ENCODE measurements at regions not wholly inside any gene's neighbourhood (a gene's known extent, or its start where the extent isn't known, plus 50 kb on each side); places are given as distances from the start of the nearest gene placed in this dataset.

DNA sequence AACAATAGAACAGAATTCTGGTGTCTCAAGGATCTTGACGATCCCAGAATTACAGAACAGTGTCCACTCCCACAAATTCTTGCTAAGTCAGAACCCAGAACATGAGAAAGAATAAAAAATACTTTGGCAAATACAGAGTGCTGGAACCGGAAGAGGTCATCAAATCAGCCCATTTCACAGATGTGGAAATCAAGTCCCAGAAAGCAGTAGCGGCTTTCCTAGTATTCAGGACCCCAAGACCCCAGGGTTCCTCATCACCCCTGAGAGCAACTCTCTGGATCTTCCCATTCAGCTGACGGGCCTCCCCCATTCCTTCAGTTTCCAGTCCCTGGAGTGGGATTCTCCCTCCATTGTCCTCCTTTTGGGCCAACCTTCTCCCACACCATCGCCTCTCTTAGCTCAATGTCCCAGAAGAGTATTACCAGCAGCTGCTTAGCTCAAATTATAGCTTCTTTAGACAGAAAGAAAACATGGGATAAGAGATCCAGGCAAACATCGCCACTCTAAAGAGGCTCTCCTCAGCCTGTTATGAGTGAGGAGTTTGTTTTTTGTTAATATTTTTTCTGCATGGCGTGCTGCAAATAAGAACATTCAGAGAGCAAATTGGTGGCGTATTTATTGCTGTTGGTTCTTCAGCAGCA lies 268.3 kb downstream of the MN1 start:
- TF ChIP-seq POLR2AphosphoS5 (IDR thresholded peaks at IDR 0.05; ENCODE audit: low read depth, low read length), result no peak
- no peak for TF ChIP-seq SIN3A (IDR thresholded peaks at IDR 0.05; ENCODE audit: borderline replicate concordance, insufficient read depth, low read length)
- no peak for TF ChIP-seq TAF1 (IDR thresholded peaks at IDR 0.05; ENCODE audit: borderline replicate concordance, insufficient read depth, low read length)
- TF ChIP-seq, protein P1, sequence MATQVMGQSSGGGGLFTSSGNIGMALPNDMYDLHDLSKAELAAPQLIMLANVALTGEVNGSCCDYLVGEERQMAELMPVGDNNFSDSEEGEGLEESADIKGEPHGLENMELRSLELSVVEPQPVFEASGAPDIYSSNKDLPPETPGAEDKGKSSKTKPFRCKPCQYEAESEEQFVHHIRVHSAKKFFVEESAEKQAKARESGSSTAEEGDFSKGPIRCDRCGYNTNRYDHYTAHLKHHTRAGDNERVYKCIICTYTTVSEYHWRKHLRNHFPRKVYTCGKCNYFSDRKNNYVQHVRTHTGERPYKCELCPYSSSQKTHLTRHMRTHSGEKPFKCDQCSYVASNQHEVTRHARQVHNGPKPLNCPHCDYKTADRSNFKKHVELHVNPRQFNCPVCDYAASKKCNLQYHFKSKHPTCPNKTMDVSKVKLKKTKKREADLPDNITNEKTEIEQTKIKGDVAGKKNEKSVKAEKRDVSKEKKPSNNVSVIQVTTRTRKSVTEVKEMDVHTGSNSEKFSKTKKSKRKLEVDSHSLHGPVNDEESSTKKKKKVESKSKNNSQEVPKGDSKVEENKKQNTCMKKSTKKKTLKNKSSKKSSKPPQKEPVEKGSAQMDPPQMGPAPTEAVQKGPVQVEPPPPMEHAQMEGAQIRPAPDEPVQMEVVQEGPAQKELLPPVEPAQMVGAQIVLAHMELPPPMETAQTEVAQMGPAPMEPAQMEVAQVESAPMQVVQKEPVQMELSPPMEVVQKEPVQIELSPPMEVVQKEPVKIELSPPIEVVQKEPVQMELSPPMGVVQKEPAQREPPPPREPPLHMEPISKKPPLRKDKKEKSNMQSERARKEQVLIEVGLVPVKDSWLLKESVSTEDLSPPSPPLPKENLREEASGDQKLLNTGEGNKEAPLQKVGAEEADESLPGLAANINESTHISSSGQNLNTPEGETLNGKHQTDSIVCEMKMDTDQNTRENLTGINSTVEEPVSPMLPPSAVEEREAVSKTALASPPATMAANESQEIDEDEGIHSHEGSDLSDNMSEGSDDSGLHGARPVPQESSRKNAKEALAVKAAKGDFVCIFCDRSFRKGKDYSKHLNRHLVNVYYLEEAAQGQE (IDR thresholded peaks at IDR 0.05; ENCODE audit: insufficient read depth in 1 of 2, low read depth in 2 of 2, low read length in 2 of 2), result no peak
- TF ChIP-seq FOXP2 (optimal IDR thresholded peaks at IDR 0.05; ENCODE audit: borderline replicate concordance, extremely low read depth, extremely low read length, insufficient read depth), result no peak

DNA sequence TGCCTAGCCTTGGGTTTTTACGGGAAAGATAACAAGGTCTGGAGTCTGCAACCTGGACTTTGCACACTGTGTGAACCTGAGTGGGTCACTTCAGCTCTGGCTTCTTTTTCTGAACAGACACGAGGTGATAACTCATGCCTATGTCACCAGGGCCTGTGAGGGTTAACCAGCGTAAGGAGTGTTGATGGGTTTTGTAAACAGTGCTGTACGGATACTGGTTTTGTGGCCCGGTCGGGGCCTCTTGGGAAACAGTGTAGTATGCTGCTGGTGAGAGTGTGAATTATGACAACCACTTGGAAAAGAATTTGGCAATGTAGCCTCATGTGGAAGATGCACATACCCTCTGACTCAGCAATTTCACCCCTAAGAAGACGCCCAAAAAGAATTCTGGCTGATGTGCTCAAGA lies 266.8 kb downstream of the MN1 start:
- no peak for TF ChIP-seq FOXP2 (optimal IDR thresholded peaks at IDR 0.05; ENCODE audit: borderline replicate concordance, extremely low read depth, extremely low read length, insufficient read depth)
- TF ChIP-seq TAF1 (IDR thresholded peaks at IDR 0.05; ENCODE audit: borderline replicate concordance, insufficient read depth, low read length), result no peak
- no peak for TF ChIP-seq POLR2AphosphoS5 (IDR thresholded peaks at IDR 0.05; ENCODE audit: low read depth, low read length)
- TF ChIP-seq SIN3A (IDR thresholded peaks at IDR 0.05; ENCODE audit: borderline replicate concordance, insufficient read depth, low read length), result no peak
- TF ChIP-seq, protein P1 (IDR thresholded peaks at IDR 0.05; ENCODE audit: insufficient read depth in 1 of 2, low read depth in 2 of 2, low read length in 2 of 2), result no peak

DNA sequence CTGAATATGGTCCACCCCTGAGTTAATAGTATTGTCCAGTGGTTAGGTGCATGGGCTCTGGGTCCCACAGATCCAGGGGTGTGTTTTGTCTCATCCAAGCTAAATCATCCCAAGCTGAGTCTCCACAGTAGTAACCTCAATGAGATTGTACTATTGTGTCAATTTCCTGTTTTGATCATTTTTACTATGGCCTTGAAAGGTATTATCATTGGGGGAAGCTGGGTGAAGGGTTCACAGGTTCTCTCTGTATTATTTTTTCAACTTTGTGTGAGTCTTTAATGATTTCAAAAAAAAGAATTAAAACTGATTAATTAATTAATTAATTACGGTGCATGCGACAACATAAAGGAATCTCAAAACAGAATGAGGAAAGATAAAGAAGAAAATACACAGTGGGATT lies 266.1 kb downstream of the MN1 start:
- TF ChIP-seq SIN3A (IDR thresholded peaks at IDR 0.05; ENCODE audit: borderline replicate concordance, insufficient read depth, low read length) (no peak), TAF1 (IDR thresholded peaks at IDR 0.05; ENCODE audit: borderline replicate concordance, insufficient read depth, low read length) (no peak), POLR2AphosphoS5 (IDR thresholded peaks at IDR 0.05; ENCODE audit: low read depth, low read length) (no peak), FOXP2 (optimal IDR thresholded peaks at IDR 0.05; ENCODE audit: borderline replicate concordance, extremely low read depth, extremely low read length, insufficient read depth) (no peak)
- TF ChIP-seq, protein P1 (IDR thresholded peaks at IDR 0.05; ENCODE audit: insufficient read depth in 1 of 2, low read depth in 2 of 2, low read length in 2 of 2), result no peak

DNA sequence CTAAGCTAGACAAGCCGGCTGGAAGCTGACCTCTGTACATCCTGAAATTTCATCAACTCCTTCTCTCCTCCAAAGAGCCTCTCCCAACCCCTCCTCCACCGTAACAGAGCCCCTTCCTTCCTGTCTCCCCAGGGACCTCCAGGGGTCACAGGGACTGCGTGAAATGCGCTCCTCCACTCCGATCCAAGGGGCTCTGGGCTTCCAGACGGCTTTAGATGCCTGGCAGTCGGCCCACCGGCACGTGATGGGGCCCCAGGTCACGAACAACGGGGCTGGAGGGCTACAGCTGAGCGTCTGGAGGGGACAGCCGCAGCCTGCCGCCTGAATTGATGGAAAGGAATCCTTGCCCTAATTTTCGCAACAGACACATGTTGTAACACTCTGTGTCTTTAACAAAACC lies 264.1 kb downstream of the MN1 start:
- TF ChIP-seq POLR2AphosphoS5 (IDR thresholded peaks at IDR 0.05; ENCODE audit: low read depth, low read length), result no peak
- TF ChIP-seq TAF1 (IDR thresholded peaks at IDR 0.05; ENCODE audit: borderline replicate concordance, insufficient read depth, low read length), result no peak
- TF ChIP-seq, protein P1 (IDR thresholded peaks at IDR 0.05; ENCODE audit: insufficient read depth in 1 of 2, low read depth in 2 of 2, low read length in 2 of 2), result peak; percentile 16 to 30; a peak in 1 of 4 replicates
- TF ChIP-seq SIN3A (IDR thresholded peaks at IDR 0.05; ENCODE audit: borderline replicate concordance, insufficient read depth, low read length), result no peak
- TF ChIP-seq FOXP2 (optimal IDR thresholded peaks at IDR 0.05; ENCODE audit: borderline replicate concordance, extremely low read depth, extremely low read length, insufficient read depth), result peak; percentile 70

All from PFSK-1 (cell line).